Colonic mucosa (tissue), 4 donors: ENCODE measurements at regions not wholly inside any gene's neighbourhood (a gene's known extent, or its start where the extent isn't known, plus 50 kb on each side); places are given as distances from the start of the nearest gene placed in this dataset.
"Not testable (repeated sequence)": the region's sequence is repeated elsewhere in the genome, so short reads cannot be mapped to it uniquely, and the experiment has no call there.

ENCODE experiments used
- DNase-seq: peaks from one replicate; pipeline ENCODE4 v3.0.0-alpha.2; 2020
- H3K27ac ChIP-seq: fragments of 200-600 bp; one replicate; pipeline ENCODE4 v1.8.0; 2021
- H3K27me3 ChIP-seq: fragments of 200-600 bp; one replicate; pipeline ENCODE4 v1.8.0; 2021
- H3K36me3 ChIP-seq: fragments of 200-600 bp; one replicate; pipeline ENCODE4 v1.8.0; 2021
- H3K4me1 ChIP-seq: fragments of 200-600 bp; one replicate; pipeline ENCODE4 v1.8.0; 2021; ENCODE audit warnings: mild to moderate bottlenecking
- H3K4me3 ChIP-seq: fragments of 200-600 bp; one replicate; pipeline ENCODE4 v1.8.0; 2021
- H3K9ac ChIP-seq, 2 donors: one replicate each; pipeline ENCODE4 v1.7.0; 2013; ENCODE audit warnings: control low read depth in 2 of 2, low read depth in 2 of 2, low read length in 2 of 2
- H3K9me3 ChIP-seq: fragments of 200-600 bp; one replicate; pipeline ENCODE4 v1.8.0; 2021
- CTCF ChIP-seq: fragments of 200-600 bp; IDR thresholded peaks from one replicate; pipeline ENCODE4 v1.8.0; 2022; ENCODE audit warnings: antibody characterized with exemption, mild to moderate bottlenecking
- intact Hi-C: fragments of 100-400 bp; cut with DNase I; formaldehyde crosslinking; loops from one replicate; pipeline ENCODE4 v1.14.1; 2022
- donor health status: healthy.
- donor health status: DM: no; HTN: no; CAD: no.
- donor health status: DM: no; HTN: no; CAD: no.

- intact Hi-C loops, result no loop called here
- H3K4me1 ChIP-seq, result no peaks in the 10 kb centered on the region
- no peaks in the 10 kb centered on the region for H3K36me3 ChIP-seq
- no peak for TF ChIP-seq CTCF
- no peak overlapping the region for H3K9ac ChIP-seq
- H3K27me3 ChIP-seq, result no peaks in the 10 kb centered on the region
- DNase-seq, result no peak
- H3K9me3 ChIP-seq, result no peaks in the 10 kb centered on the region
- no peak overlapping the region for H3K4me3 ChIP-seq
- no peak overlapping the region for H3K27ac ChIP-seq
Measured at GRCh38 chr7:86444245-86444644, 199.5 kb upstream of the GRM3 start.

- not testable (repeated sequence) for DNase-seq
Measured at GRCh38 chr7:86440420-86440819, 203.3 kb upstream of the GRM3 start.

GRCh38 chr7:86437951-86438450 lies 205.7 kb upstream of the GRM3 start:
- no peak for DNase-seq
- intact Hi-C loops, result no loop called here
- Histone ChIP-seq H3K27ac (no peak overlapping the region), H3K9me3 (no peaks in the 10 kb centered on the region), H3K36me3 (no peaks in the 10 kb centered on the region), H3K4me3 (no peak overlapping the region), H3K9ac (no peak overlapping the region), H3K4me1 (no peaks in the 10 kb centered on the region), H3K27me3 (no peaks in the 10 kb centered on the region)
- no peak for TF ChIP-seq CTCF

More at GRCh38 chr7:86440420-86440819, 203.3 kb upstream of the GRM3 start:
- H3K4me1 ChIP-seq, H3K27ac ChIP-seq, intact Hi-C loops, H3K9ac ChIP-seq, H3K36me3 ChIP-seq, H3K4me3 ChIP-seq, H3K27me3 ChIP-seq, H3K9me3 ChIP-seq: not testable (repeated sequence)

GRCh38 chr7:86431761-86432160 lies 211.9 kb upstream of the GRM3 start:
- Histone ChIP-seq H3K36me3 (no peaks in the 10 kb centered on the region), H3K4me1 (no peaks in the 10 kb centered on the region), H3K4me3 (no peak overlapping the region), H3K9ac (no peak overlapping the region), H3K27me3 (no peaks in the 10 kb centered on the region), H3K9me3 (no peaks in the 10 kb centered on the region), H3K27ac (no peak overlapping the region)
- no peak for TF ChIP-seq CTCF
- no peak for DNase-seq
- intact Hi-C loops, result no loop called here

- TF ChIP-seq CTCF, result no peak
- no peak for DNase-seq
- H3K9me3 ChIP-seq, result no peaks in the 10 kb centered on the region
- intact Hi-C loops, result no loop called here
- no peaks in the 10 kb centered on the region for H3K36me3 ChIP-seq
- no peaks in the 10 kb centered on the region for H3K27me3 ChIP-seq
- no peaks in the 10 kb centered on the region for H3K4me1 ChIP-seq
- no peak overlapping the region for H3K27ac ChIP-seq
- no peak overlapping the region for H3K4me3 ChIP-seq
- H3K9ac ChIP-seq, result no peak overlapping the region
Measured at GRCh38 chr7:86411814-86412213, 231.9 kb upstream of the GRM3 start.

- no peak overlapping the region for H3K4me3 ChIP-seq
- DNase-seq, result no peak
- no peaks in the 10 kb centered on the region for H3K4me1 ChIP-seq
- no peak for TF ChIP-seq CTCF
- H3K9ac ChIP-seq, result no peak overlapping the region
- H3K36me3 ChIP-seq, result no peaks in the 10 kb centered on the region
- no peak overlapping the region for H3K27ac ChIP-seq
- no peaks in the 10 kb centered on the region for H3K9me3 ChIP-seq
- no peaks in the 10 kb centered on the region for H3K27me3 ChIP-seq
- intact Hi-C loops, result no loop called here
Measured at GRCh38 chr7:86407291-86407690, 236.4 kb upstream of the GRM3 start.
